BE2C (cell line): ENCODE measurements at regions not wholly inside any gene's neighbourhood (a gene's known extent, or its start where the extent isn't known, plus 50 kb on each side); places are given as distances from the start of the nearest gene placed in this dataset.

Experiments used
- DNase-seq: peaks from one replicate; pipeline ENCODE4 v3.0.0-alpha.2; 2020
- H3K27me3 ChIP-seq: fragments of 250-450 bp; sonication (Bioruptor Pico); 2 replicates; pipeline ENCODE4 v1.5.1; 2020; ENCODE audit warnings: mild to moderate bottlenecking
- H3K36me3 ChIP-seq: fragments of 250-450 bp; sonication (Bioruptor Pico); 2 replicates; pipeline ENCODE4 v1.5.1; 2020; ENCODE audit warnings: mild to moderate bottlenecking
- H3K4me1 ChIP-seq: fragments of 250-450 bp; sonication (Bioruptor Pico); 2 replicates; pipeline ENCODE4 v1.5.1; 2020
- H3K4me3 ChIP-seq: 2 replicates; pipeline ENCODE4 v1.5.1; 2011; ENCODE audit warnings: low read depth, low read length
- H3K9me3 ChIP-seq: fragments of 250-450 bp; sonication (Bioruptor Pico); 2 replicates; pipeline ENCODE4 v1.5.1; 2020
- TF ChIP-seq, protein P1 (sequence below): IDR thresholded peaks from 2 replicates; pipeline ENCODE4 v1.5.1; 2012; ENCODE audit warnings: mild to moderate bottlenecking, low read depth, low read length

DNA sequence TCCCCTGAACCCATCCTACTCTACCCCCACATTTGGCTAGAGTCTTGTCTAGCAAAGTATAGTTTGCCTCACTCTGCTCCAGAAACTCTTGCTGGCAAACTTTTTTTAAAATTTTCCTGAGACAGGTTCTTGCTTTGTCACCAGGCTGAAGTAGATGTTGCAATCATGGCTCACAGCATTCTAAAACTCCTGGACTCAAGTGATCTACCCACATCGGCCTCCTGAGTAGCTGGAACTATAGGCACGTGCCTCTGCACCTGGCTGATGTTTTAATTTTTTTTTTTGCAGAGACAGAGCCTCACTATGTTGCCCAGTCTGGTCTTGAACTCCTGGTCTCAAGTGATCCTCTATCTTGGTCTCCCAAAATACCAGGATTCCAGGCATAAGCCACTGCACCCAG, 175.8 kb upstream of the FBXL17 start:
- no peak overlapping the region for H3K4me3 ChIP-seq
- no peak for DNase-seq
- no peaks in the 10 kb centered on the region for H3K27me3 ChIP-seq
- TF ChIP-seq, protein P1, sequence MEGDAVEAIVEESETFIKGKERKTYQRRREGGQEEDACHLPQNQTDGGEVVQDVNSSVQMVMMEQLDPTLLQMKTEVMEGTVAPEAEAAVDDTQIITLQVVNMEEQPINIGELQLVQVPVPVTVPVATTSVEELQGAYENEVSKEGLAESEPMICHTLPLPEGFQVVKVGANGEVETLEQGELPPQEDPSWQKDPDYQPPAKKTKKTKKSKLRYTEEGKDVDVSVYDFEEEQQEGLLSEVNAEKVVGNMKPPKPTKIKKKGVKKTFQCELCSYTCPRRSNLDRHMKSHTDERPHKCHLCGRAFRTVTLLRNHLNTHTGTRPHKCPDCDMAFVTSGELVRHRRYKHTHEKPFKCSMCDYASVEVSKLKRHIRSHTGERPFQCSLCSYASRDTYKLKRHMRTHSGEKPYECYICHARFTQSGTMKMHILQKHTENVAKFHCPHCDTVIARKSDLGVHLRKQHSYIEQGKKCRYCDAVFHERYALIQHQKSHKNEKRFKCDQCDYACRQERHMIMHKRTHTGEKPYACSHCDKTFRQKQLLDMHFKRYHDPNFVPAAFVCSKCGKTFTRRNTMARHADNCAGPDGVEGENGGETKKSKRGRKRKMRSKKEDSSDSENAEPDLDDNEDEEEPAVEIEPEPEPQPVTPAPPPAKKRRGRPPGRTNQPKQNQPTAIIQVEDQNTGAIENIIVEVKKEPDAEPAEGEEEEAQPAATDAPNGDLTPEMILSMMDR = no peak
- peaks cover 4% of the 10 kb centered on the region; the same call in 1 of the 2 replicates for H3K4me1 ChIP-seq
- no peaks in the 10 kb centered on the region for H3K9me3 ChIP-seq
- H3K36me3 ChIP-seq = no peaks in the 10 kb centered on the region

DNA sequence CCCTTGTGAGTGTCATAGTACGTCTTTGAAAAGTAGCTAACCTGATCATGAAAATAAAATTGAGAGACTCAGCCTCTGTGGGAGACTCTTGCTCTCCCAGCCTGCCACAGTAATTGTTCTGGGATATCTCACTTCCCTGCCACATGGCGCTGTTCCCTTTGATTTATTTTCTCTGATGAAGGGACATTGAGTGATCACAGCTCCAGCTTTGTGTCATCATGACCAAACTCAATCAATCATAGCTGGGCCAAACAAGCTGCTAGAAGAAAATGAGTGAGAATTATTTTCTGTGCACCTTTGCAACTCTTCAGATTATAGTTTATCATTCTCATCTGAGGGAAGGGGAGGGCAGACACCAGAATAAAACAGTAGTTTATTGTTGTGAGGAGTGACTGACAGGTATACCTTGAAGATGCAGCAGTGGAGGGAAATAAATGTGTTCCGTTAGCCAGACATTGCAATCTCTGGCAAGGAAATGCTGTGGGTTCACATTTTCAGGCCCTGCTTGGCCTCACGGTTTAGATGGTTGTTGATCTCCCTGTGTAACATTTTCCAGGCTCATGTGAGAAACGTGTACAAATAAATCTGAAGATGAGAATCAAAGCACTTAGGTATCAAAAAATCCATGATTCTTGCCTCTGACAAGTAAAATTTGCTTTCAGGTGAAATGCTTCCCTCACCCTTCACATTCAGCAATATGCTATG, 174.7 kb upstream of the FBXL17 start:
- no peaks in the 10 kb centered on the region for H3K27me3 ChIP-seq
- H3K4me3 ChIP-seq = no peak overlapping the region
- TF ChIP-seq, protein P1 = no peak
- peaks cover 4% of the 10 kb centered on the region; the same call in 1 of the 2 replicates for H3K4me1 ChIP-seq
- DNase-seq = peak; percentile 34
- no peaks in the 10 kb centered on the region for H3K9me3 ChIP-seq
- no peaks in the 10 kb centered on the region for H3K36me3 ChIP-seq

DNA sequence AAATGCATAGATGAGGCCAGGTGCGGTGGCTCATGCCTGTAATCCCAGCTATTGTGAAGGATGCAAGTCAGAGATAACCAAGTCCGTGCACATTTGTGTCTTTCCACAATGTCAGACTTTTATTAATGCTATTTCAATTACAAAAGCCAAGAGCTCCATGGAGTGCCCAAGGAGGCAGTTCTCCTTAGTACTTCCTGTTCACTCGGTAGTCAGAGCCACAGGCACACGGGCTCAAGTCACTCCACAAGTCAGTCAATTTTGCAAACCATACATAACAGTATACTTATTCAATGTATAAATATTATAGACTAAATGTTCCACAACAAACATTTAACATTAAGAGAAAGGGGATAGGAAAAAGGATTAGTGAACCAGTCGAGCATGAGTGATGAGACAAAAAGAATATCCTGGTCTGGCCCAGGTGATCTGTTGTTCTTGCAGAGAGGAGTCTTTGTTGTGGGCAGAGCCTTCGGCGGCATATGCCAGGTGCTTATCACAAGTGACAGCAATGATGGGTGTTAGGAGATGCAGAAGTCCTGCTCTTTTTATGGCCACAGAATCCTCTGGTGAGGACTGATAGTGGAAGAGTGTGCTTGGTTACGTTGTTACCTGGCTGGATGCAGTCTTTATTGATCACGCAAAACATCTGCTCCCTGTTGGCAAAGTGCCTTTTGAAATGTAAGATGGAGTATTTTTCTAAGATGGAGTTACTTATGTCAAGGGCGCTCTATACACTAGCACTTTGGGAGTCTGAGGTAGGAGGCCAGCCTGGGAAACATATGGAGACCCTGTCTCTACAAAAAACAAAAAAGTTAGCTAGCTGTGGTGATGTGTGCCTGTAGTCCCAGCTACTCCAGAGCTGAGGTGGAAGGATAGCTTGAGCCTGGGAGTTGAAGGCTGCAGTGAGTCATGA, 167.0 kb upstream of the FBXL17 start:
- H3K9me3 ChIP-seq = no peaks in the 10 kb centered on the region
- TF ChIP-seq, protein P1 = no peak
- H3K27me3 ChIP-seq = no peaks in the 10 kb centered on the region
- no peak for DNase-seq
- no peak overlapping the region for H3K4me3 ChIP-seq
- H3K36me3 ChIP-seq = no peaks in the 10 kb centered on the region
- no peaks in the 10 kb centered on the region for H3K4me1 ChIP-seq

DNA sequence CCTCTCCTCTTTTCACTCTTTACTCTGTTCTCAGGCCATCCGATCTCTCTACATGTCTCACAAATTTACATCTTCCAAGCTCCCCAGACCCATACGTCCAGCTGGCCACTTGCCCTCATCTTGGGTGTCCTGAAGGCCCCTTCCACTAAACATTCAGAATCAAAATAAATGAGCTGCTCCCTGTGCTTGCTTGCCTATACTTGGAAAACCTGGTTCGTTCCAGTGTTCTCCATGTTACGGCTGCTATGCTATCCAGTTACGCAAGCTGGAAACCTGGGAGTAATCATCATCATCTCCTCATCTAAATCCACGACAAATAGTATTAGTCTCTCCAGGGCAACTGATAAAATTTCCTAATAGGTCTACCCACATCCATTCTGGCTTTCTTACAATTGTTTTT, 165.0 kb upstream of the FBXL17 start:
- Histone ChIP-seq H3K4me1 (no peaks in the 10 kb centered on the region), H3K9me3 (no peaks in the 10 kb centered on the region), H3K27me3 (no peaks in the 10 kb centered on the region), H3K4me3 (no peak overlapping the region), H3K36me3 (no peaks in the 10 kb centered on the region)
- TF ChIP-seq, protein P1 = no peak
- DNase-seq = no peak

- H3K9me3 ChIP-seq = no peaks in the 10 kb centered on the region
- no peak for DNase-seq
- H3K4me1 ChIP-seq = no peaks in the 10 kb centered on the region
- no peaks in the 10 kb centered on the region for H3K36me3 ChIP-seq
- H3K4me3 ChIP-seq = no peak overlapping the region
- H3K27me3 ChIP-seq = no peaks in the 10 kb centered on the region
- TF ChIP-seq, protein P1 = no peak
Measured at GRCh38 chr5:108545301-108545700, 163.4 kb upstream of the FBXL17 start.

GRCh38 chr5:108543486-108543885, 161.6 kb upstream of the FBXL17 start:
- no peaks in the 10 kb centered on the region for H3K4me1 ChIP-seq
- no peaks in the 10 kb centered on the region for H3K36me3 ChIP-seq
- no peak overlapping the region for H3K4me3 ChIP-seq
- no peaks in the 10 kb centered on the region for H3K9me3 ChIP-seq
- no peak for DNase-seq
- TF ChIP-seq, protein P1 = no peak
- no peaks in the 10 kb centered on the region for H3K27me3 ChIP-seq
